ENCODE measurements at regions not wholly inside any gene's neighbourhood (a gene's known extent, or its start where the extent isn't known, plus 50 kb on each side); places are given as distances from the start of the nearest gene placed in this dataset.

DNA sequence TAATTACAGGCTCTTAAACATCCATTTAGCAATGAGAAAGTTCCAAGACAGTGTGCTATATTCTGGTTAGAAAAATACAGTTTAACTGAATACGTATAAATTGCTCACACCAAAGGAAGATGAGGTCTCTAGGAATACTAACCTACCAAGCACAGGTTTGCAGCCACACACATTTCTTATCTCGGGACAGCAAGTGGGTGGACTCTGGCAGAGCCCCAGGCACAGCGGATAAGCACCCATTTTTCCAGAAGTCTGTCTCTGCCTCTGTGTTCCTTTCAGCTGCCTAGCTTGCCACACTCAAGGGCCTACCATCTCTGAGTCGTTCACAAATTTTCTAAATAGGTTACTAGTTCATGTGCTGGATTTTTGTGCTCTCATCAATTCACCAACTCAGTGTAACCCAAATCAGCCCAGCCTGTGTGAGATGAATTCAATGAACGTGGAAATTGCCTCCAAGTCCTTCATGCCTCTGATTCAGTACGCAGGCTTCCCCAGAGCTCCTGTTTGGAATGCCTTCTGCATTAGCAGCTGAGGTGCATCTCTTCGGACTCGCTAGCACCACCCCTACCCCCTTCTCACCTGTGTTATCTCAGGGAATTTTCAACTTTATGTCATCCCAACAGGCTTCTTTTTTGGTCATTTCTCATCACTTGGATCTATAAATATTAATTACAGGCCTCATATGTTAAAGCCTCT, 581.0 kb upstream of the CDH11 start:
- POLR2A ChIA-PET (ENCODE audit: unreplicated experiment): no interaction called here

DNA sequence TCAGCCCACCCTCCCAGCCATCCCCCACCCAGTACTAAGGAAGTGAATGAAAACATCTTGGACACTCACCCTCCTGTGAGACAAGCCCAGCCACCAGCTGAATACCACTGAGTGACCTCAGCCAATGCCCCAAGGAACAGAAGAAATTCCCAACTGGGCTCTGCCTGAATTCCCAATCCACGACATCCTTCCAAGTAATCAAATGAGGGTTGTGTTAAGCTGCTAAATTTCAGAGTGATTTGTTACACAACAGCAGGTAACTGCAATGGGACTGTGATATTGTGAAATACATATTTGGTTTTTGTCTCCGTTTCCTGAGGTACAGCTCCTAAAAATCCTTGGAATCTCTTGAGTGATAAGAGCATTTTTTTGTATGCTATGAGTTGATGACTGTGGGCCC, 578.7 kb upstream of the CDH11 start:
- H3K4me3 ChIP-seq (ENCODE audit: low read length): no peak overlapping the region
- intact Hi-C loops (cut with micrococcal nuclease): no loop called here
- H3K27me3 ChIP-seq (ENCODE audit: low read length): no peaks in the 10 kb centered on the region
- no peaks in the 10 kb centered on the region for H4K20me1 ChIP-seq (ENCODE audit: low read length)
- ChIA-PET CTCF (no interaction called here), POLR2A (ENCODE audit: unreplicated experiment) (no interaction called here)
- DNase-seq (no peak), ATAC-seq (no peak)
- H3K9me2 ChIP-seq (replicated peaks; ENCODE audit: low read length): no peaks in the 10 kb centered on the region
- BruUV-seq (replicated peaks): no TSS peak
- H3K36me3 ChIP-seq (ENCODE audit: low read depth, low read length): no peaks in the 10 kb centered on the region
- no peak overlapping the region for H3K4me2 ChIP-seq (ENCODE audit: low read length)
- H2AFZ ChIP-seq (ENCODE audit: low read length): no peak overlapping the region
- no peaks in the 10 kb centered on the region for H3K9me3 ChIP-seq (ENCODE audit: low read length)
- no peak for TF ChIP-seq EZH2 (IDR thresholded peaks at IDR 0.05; ENCODE audit: low read length, unreplicated experiment)
- no peak for TF ChIP-seq EZH2phosphoT487 (IDR thresholded peaks at IDR 0.05; ENCODE audit: borderline replicate concordance, low read length)
- TF ChIP-seq, protein P1, sequence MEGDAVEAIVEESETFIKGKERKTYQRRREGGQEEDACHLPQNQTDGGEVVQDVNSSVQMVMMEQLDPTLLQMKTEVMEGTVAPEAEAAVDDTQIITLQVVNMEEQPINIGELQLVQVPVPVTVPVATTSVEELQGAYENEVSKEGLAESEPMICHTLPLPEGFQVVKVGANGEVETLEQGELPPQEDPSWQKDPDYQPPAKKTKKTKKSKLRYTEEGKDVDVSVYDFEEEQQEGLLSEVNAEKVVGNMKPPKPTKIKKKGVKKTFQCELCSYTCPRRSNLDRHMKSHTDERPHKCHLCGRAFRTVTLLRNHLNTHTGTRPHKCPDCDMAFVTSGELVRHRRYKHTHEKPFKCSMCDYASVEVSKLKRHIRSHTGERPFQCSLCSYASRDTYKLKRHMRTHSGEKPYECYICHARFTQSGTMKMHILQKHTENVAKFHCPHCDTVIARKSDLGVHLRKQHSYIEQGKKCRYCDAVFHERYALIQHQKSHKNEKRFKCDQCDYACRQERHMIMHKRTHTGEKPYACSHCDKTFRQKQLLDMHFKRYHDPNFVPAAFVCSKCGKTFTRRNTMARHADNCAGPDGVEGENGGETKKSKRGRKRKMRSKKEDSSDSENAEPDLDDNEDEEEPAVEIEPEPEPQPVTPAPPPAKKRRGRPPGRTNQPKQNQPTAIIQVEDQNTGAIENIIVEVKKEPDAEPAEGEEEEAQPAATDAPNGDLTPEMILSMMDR (conservative IDR thresholded peaks at IDR 0.05; ENCODE audit: low read depth, low read length): no peak
- H3K9ac ChIP-seq (ENCODE audit: low read length): no peak overlapping the region
- H3K4me1 ChIP-seq (ENCODE audit: insufficient read depth, low read length): no peaks in the 10 kb centered on the region
- no peaks in the 10 kb centered on the region for H3F3A ChIP-seq (ENCODE audit: low read length, unreplicated experiment)
- H3K79me2 ChIP-seq (ENCODE audit: low read length): no peaks in the 10 kb centered on the region
- no peak overlapping the region for H3K27ac ChIP-seq (ENCODE audit: low read length)

More for the DNA sequence above, 581.0 kb upstream of the CDH11 start:
- no peaks in the 10 kb centered on the region for H3K4me1 ChIP-seq (ENCODE audit: insufficient read depth, low read length)
- no peaks in the 10 kb centered on the region for H3K9me2 ChIP-seq (replicated peaks; ENCODE audit: low read length)
- H4K20me1 ChIP-seq (ENCODE audit: low read length): no peaks in the 10 kb centered on the region
- no peaks in the 10 kb centered on the region for H3K27me3 ChIP-seq (ENCODE audit: low read length)
- H3K4me2 ChIP-seq (ENCODE audit: low read length): no peak overlapping the region
- no peak overlapping the region for H3K4me3 ChIP-seq (ENCODE audit: low read length)
- ATAC-seq: no peak
- no peaks in the 10 kb centered on the region for H3K79me2 ChIP-seq (ENCODE audit: low read length)
- CTCF ChIA-PET: no interaction called here
- no peaks in the 10 kb centered on the region for H3K9me3 ChIP-seq (ENCODE audit: low read length)
- intact Hi-C loops (cut with micrococcal nuclease): no loop called here
- H2AFZ ChIP-seq (ENCODE audit: low read length): no peak overlapping the region
- H3K9ac ChIP-seq (ENCODE audit: low read length): no peak overlapping the region
- no peak for DNase-seq
- BruUV-seq (replicated peaks): no TSS peak
- TF ChIP-seq, protein P1 (conservative IDR thresholded peaks at IDR 0.05; ENCODE audit: low read depth, low read length): no peak
- no peak for TF ChIP-seq EZH2 (IDR thresholded peaks at IDR 0.05; ENCODE audit: low read length, unreplicated experiment)
- TF ChIP-seq EZH2phosphoT487 (IDR thresholded peaks at IDR 0.05; ENCODE audit: borderline replicate concordance, low read length): no peak
- H3K27ac ChIP-seq (ENCODE audit: low read length): no peak overlapping the region
- H3F3A ChIP-seq (ENCODE audit: low read length, unreplicated experiment): no peaks in the 10 kb centered on the region
- H3K36me3 ChIP-seq (ENCODE audit: low read depth, low read length): no peaks in the 10 kb centered on the region

DNA sequence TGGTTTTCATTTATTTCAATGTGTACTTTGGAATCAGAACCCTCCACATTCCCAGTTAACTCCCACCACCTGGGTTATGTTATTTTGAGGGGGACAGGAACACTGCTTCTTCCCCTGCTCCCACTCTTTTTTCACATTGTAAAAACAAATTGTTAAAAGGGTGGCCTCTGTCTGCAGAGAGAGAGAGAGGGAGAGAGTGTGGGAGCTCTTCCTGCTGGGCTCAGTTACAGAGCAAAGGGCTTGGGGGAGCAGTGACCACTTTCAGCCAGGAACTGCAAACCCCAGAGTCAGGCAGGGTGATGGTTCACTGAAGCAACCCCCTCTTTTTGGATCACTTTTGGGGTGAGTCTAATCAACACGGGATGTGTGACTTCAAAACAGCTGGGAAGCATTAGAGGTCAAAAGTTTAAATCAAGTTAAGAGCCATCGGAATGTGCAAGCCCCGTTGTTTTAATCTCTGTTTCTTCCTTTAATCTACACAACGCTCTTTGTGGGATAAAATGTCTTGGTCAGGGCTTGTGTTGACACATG, 577.0 kb upstream of the CDH11 start:
- TF ChIP-seq, protein P1 (conservative IDR thresholded peaks at IDR 0.05; ENCODE audit: low read depth, low read length): no peak
- TF ChIP-seq EZH2phosphoT487 (IDR thresholded peaks at IDR 0.05; ENCODE audit: borderline replicate concordance, low read length): no peak
- Histone ChIP-seq H3K27ac (ENCODE audit: low read length) (no peak overlapping the region), H3K4me2 (ENCODE audit: low read length) (no peak overlapping the region), H4K20me1 (ENCODE audit: low read length) (no peaks in the 10 kb centered on the region), H3K4me3 (ENCODE audit: low read length) (no peak overlapping the region), H2AFZ (ENCODE audit: low read length) (no peak overlapping the region), H3K9me3 (ENCODE audit: low read length) (no peaks in the 10 kb centered on the region), H3F3A (ENCODE audit: low read length, unreplicated experiment) (no peaks in the 10 kb centered on the region), H3K36me3 (ENCODE audit: low read depth, low read length) (no peaks in the 10 kb centered on the region), H3K27me3 (ENCODE audit: low read length) (no peaks in the 10 kb centered on the region), H3K4me1 (ENCODE audit: insufficient read depth, low read length) (no peaks in the 10 kb centered on the region), H3K9me2 (replicated peaks; ENCODE audit: low read length) (no peaks in the 10 kb centered on the region), H3K9ac (ENCODE audit: low read length) (no peak overlapping the region), H3K79me2 (ENCODE audit: low read length) (no peaks in the 10 kb centered on the region)
- no peak for DNase-seq
- intact Hi-C loops (cut with micrococcal nuclease): no loop called here
- BruUV-seq (replicated peaks): no TSS peak
- ChIA-PET CTCF (no interaction called here), POLR2A (ENCODE audit: unreplicated experiment) (no interaction called here)
- ATAC-seq: no peak
